Activated CD8-positive, alpha-beta T cell treated with anti-CD3 and anti-CD28 coated beads for 36 hours (primary cell): ENCODE measurements at regions not wholly inside any gene's neighbourhood (a gene's known extent, or its start where the extent isn't known, plus 50 kb on each side); places are given as distances from the start of the nearest gene placed in this dataset.

Experiments
- ATAC-seq: fragments of 200-7000 bp; cut with Tn5 transposase; one replicate; pipeline ENCODE4 v1.10.0; 2021; ENCODE audit warnings: mild to moderate bottlenecking, moderate library complexity
- CTCF ChIA-PET: fragments of 350-600 bp; sonication (Branson Sonifier 250); formaldehyde crosslinking; loops from one replicate; lab custom pipeline; 2021; ENCODE audit warnings: antibody characterized with exemption; lab: Charles Lee
- POLR2A ChIA-PET: fragments of 350-600 bp; sonication (Branson Sonifier 250); formaldehyde crosslinking; loops from one replicate; lab custom pipeline; 2021; ENCODE audit warnings: antibody characterized with exemption; lab: Charles Lee
- DNase-seq: peaks from one replicate; pipeline ENCODE4 v3.0.0-alpha.2; 2020
- H3K27ac Mint-ChIP-seq: one replicate; pipeline ENCODE4 v1.8.0; 2021; ENCODE audit warnings: mild to moderate bottlenecking, mixed read lengths
- H3K27me3 Mint-ChIP-seq: one replicate; pipeline ENCODE4 v1.8.0; 2021; ENCODE audit warnings: mixed read lengths
- H3K36me3 Mint-ChIP-seq: one replicate; pipeline ENCODE4 v1.8.0; 2021; ENCODE audit warnings: low read depth, mixed read lengths
- H3K4me1 Mint-ChIP-seq: one replicate; pipeline ENCODE4 v1.8.0; 2021; ENCODE audit warnings: low read depth, mixed read lengths
- H3K4me3 Mint-ChIP-seq: one replicate; pipeline ENCODE4 v1.8.0; 2021; ENCODE audit warnings: mild to moderate bottlenecking, moderate library complexity, mixed read lengths
- H3K9me3 Mint-ChIP-seq: one replicate; pipeline ENCODE4 v1.8.0; 2021; ENCODE audit warnings: mixed read lengths
- CTCF ChIP-seq: fragments of 200-600 bp; IDR thresholded peaks from one replicate; pipeline ENCODE4 v1.8.0; 2022; ENCODE audit warnings: antibody characterized with exemption, mild to moderate bottlenecking
- intact Hi-C: fragments of 100-400 bp; cut with micrococcal nuclease; formaldehyde crosslinking; loops from one replicate; pipeline ENCODE4 v1.10.0; 2022

DNA sequence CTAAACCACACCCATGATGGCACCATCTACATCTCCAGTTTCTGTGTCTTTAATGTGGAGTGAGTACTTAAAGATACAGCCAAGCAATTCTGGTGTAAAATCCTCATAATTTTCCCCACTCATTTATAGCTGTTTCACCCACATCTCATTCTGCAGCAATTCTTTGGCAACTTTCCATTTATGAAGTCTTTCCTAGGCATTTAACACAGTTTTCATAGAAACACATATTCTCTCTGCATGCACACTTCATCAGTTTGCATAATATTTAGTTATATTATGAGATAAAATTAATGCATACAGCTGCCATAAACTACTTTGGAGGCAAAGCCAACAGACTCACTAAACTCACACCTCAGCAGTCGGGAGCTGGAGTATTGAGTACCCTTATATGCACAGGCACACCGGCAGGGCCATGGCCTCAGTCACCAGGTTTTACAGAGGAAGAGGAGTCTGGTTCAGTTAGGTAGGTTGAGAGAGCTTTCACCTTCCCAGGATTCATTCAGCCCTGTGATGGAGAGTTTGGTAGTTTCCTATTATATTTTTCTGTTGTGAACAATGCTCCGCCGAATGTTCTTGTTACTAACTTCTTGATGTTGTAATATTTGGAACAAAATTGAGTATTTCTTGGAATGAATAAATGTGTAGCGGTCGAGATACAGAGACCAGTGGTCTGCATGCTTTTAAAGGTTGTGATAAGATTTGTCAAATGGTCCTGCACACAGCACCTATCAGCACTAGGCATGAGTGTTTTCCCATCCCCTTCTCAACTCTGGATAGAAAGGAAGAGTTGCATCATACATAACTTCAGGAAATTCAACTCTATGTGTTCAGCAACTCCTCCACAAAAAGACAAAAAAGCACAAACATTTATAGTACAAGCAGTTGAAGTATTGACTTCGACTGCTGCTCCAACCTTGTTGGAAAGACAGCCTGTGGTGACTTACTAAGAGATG is 123.5 kb downstream of the TTC8 start:
- no peaks in the 10 kb centered on the region for H3K4me1 Mint-ChIP-seq
- POLR2A ChIA-PET, result interaction anchor here (0.6 kb wide), 1 partner anchor 13 kb away, joined by 5 read pairs; no protein-coding TSS in a partner anchor
- no peak for TF ChIP-seq CTCF
- CTCF ChIA-PET, result no interaction called here
- H3K9me3 Mint-ChIP-seq, result peaks cover 8% of the 10 kb centered on the region
- no peak overlapping the region for H3K4me3 Mint-ChIP-seq
- intact Hi-C loops, result no loop called here
- H3K36me3 Mint-ChIP-seq, result peaks cover 2% of the 10 kb centered on the region
- no peak overlapping the region for H3K27ac Mint-ChIP-seq
- ATAC-seq, result no peak
- peaks cover 19% of the 10 kb centered on the region for H3K27me3 Mint-ChIP-seq
- no peak for DNase-seq

GRCh38 chr14:88950069-88950468 is 125.6 kb downstream of the TTC8 start:
- CTCF ChIA-PET, result no interaction called here
- DNase-seq (no peak), ATAC-seq (no peak)
- H3K36me3 Mint-ChIP-seq, result peaks cover 2% of the 10 kb centered on the region
- TF ChIP-seq CTCF, result no peak
- no peaks in the 10 kb centered on the region for H3K4me1 Mint-ChIP-seq
- intact Hi-C loops, result no loop called here
- no peak overlapping the region for H3K27ac Mint-ChIP-seq
- POLR2A ChIA-PET, result no interaction called here
- peaks cover 20% of the 10 kb centered on the region for H3K27me3 Mint-ChIP-seq
- no peak overlapping the region for H3K4me3 Mint-ChIP-seq
- H3K9me3 Mint-ChIP-seq, result peaks cover 8% of the 10 kb centered on the region

DNA sequence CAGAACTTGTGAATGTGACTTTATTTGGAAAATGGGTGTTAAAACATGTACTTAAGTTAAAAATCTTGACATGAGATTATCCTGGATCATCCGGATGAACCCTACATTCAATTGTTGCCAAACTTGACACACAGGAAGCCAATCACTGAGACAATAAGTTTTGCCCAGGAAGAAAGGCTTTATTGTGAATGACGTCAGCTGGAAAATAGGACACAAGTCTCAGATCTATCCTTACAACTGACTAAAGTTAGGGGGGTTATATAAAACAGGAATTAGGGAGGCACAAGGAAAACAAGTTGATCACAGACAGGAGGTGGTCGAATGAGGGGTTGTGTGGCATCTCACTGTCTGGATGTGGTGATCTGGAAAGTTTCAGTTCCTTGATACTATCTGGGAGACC is 126.9 kb downstream of the TTC8 start:
- H3K27me3 Mint-ChIP-seq, result peaks cover 17% of the 10 kb centered on the region
- ChIA-PET CTCF (no interaction called here), POLR2A (no interaction called here)
- intact Hi-C loops, result no loop called here
- no peaks in the 10 kb centered on the region for H3K4me1 Mint-ChIP-seq
- H3K27ac Mint-ChIP-seq, result no peak overlapping the region
- H3K4me3 Mint-ChIP-seq, result no peak overlapping the region
- TF ChIP-seq CTCF, result no peak
- H3K9me3 Mint-ChIP-seq, result peaks cover 8% of the 10 kb centered on the region
- H3K36me3 Mint-ChIP-seq, result peaks cover 2% of the 10 kb centered on the region
- DNase-seq, result no peak
- no peak for ATAC-seq

- DNase-seq (no peak), ATAC-seq (no peak)
- Mint-ChIP-seq H3K27me3 (peaks cover 20% of the 10 kb centered on the region), H3K27ac (no peak overlapping the region), H3K4me1 (no peaks in the 10 kb centered on the region), H3K36me3 (peaks cover 2% of the 10 kb centered on the region), H3K4me3 (no peak overlapping the region), H3K9me3 (peaks cover 8% of the 10 kb centered on the region)
- POLR2A ChIA-PET, result no interaction called here
- CTCF ChIA-PET, result no interaction called here
- TF ChIP-seq CTCF, result no peak
- intact Hi-C loops, result no loop called here
Measured at GRCh38 chr14:88952901-88953300, 128.4 kb downstream of the TTC8 start.

GRCh38 chr14:88955455-88955854 is 131.0 kb downstream of the TTC8 start:
- no peak for DNase-seq
- H3K9me3 Mint-ChIP-seq, result peaks cover 8% of the 10 kb centered on the region
- POLR2A ChIA-PET, result no interaction called here

More at GRCh38 chr14:88955455-88955854, 131.0 kb downstream of the TTC8 start:
- Mint-ChIP-seq H3K36me3 (peaks cover 2% of the 10 kb centered on the region), H3K4me1 (no peaks in the 10 kb centered on the region), H3K27me3 (peaks cover 12% of the 10 kb centered on the region), H3K4me3 (no peak overlapping the region), H3K27ac (no peak overlapping the region)
- TF ChIP-seq CTCF, result no peak
- CTCF ChIA-PET, result no interaction called here
- intact Hi-C loops, result no loop called here
- ATAC-seq, result no peak
